ENCODE measurements at regions not wholly inside any gene's neighbourhood (a gene's known extent, or its start where the extent isn't known, plus 50 kb on each side); places are given as distances from the start of the nearest gene placed in this dataset.

- H3K36me3 ChIP-seq: no peaks in the 10 kb centered on the region
- ATAC-seq (no peak), DNase-seq (no peak)
- intact Hi-C loops (cut with DNase I): no loop called here
- no peak overlapping the region for H3K4me3 ChIP-seq
- no peaks in the 10 kb centered on the region for H3K4me1 ChIP-seq
- H3K27me3 ChIP-seq (ENCODE audit: low read depth): no peaks in the 10 kb centered on the region
- no peak for TF ChIP-seq CTCF (IDR thresholded peaks at IDR 0.05)
- H3K9me3 ChIP-seq: no peaks in the 10 kb centered on the region
- H3K27ac ChIP-seq: no peak overlapping the region
Measured at GRCh38 chr2:58770846-58771245, 529.7 kb upstream of the FANCL start.

GRCh38 chr2:58769864-58770234 is 528.7 kb upstream of the FANCL start:
- Histone ChIP-seq H3K36me3 (no peaks in the 10 kb centered on the region), H3K9me3 (no peaks in the 10 kb centered on the region), H3K4me1 (no peaks in the 10 kb centered on the region), H3K27me3 (ENCODE audit: low read depth) (no peaks in the 10 kb centered on the region), H3K27ac (no peak overlapping the region), H3K4me3 (no peak overlapping the region)
- DNase-seq (no peak), ATAC-seq (no peak)
- TF ChIP-seq CTCF (IDR thresholded peaks at IDR 0.05): no peak
- intact Hi-C loops (cut with DNase I): no loop called here

GRCh38 chr2:58769111-58769863 is 528.2 kb upstream of the FANCL start:
- Histone ChIP-seq H3K4me3 (no peak overlapping the region), H3K9me3 (no peaks in the 10 kb centered on the region), H3K27ac (no peak overlapping the region), H3K27me3 (ENCODE audit: low read depth) (no peaks in the 10 kb centered on the region), H3K4me1 (no peaks in the 10 kb centered on the region), H3K36me3 (no peaks in the 10 kb centered on the region)
- intact Hi-C loops (cut with DNase I): no loop called here
- no peak for DNase-seq
- TF ChIP-seq CTCF (IDR thresholded peaks at IDR 0.05): no peak
- ATAC-seq: no peak

DNA sequence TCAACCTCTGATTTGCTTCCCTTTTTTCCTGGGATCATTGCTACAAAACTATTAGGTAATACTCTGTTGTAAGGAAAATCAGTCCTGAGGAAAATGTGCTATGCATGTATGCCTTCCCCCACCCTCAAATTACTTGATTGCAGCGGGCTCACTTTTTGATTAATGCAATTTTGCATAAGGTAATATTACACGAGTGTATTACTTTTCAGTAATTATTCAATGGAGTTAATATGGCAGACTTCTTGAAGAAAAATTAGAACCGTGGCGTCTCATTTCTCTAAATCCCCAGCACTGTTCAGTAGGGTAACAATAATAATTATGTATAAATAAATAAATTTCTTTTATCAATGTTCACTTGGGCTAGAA is 527.6 kb upstream of the FANCL start:
- H3K27ac ChIP-seq: no peak overlapping the region
- H3K9me3 ChIP-seq: no peaks in the 10 kb centered on the region
- H3K27me3 ChIP-seq (ENCODE audit: low read depth): no peaks in the 10 kb centered on the region
- no peak overlapping the region for H3K4me3 ChIP-seq
- intact Hi-C loops (cut with DNase I): no loop called here
- DNase-seq: no peak
- no peak for ATAC-seq
- H3K36me3 ChIP-seq: no peaks in the 10 kb centered on the region
- no peak for TF ChIP-seq CTCF (IDR thresholded peaks at IDR 0.05)
- no peaks in the 10 kb centered on the region for H3K4me1 ChIP-seq

DNA sequence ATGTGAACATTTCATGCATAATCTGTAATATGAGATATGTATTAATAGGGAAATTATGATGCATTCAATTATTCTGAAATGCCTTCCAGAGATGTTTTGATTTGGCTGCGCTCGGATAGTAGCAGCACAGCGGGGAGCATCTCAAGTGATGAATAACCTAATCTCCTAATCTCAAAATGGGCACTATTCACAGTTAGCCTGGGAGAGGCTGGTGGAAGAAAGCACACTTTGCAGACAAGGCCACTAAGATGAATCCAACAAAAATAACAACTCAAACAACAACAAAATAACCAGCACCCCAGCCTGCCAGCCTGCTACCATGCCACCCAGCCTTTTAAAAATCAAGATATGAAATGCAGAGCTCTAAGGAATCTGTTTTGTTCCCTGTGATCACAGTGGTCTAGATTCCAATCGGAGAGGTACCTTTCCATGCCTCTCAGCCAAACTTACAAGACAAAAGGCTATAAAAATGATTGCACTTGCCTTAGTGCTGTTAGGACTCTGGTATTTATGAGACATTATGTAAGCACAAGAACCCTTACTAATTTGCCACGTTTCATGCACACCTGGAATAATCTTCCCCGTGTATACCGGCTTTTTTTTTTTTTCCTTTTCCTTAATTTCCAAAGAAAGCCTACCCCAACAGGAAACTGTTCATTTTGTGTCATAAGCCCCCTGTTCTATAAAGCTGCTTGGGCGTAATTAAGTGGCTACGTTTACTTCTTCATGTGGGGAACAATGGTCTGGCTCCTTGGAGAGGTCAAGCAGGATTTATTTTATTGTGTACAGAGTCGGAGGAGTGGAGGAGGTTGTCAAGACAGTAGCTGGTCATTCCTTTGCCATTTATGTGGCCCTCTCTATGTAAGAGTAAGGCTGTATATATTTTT is 526.9 kb upstream of the FANCL start:
- ATAC-seq (no peak), DNase-seq (no peak)
- no peaks in the 10 kb centered on the region for H3K4me1 ChIP-seq
- H3K27me3 ChIP-seq (ENCODE audit: low read depth): no peaks in the 10 kb centered on the region
- H3K27ac ChIP-seq: no peak overlapping the region
- TF ChIP-seq CTCF (IDR thresholded peaks at IDR 0.05): no peak
- H3K9me3 ChIP-seq: no peaks in the 10 kb centered on the region
- intact Hi-C loops (cut with DNase I): no loop called here
- H3K4me3 ChIP-seq: no peak overlapping the region
- no peaks in the 10 kb centered on the region for H3K36me3 ChIP-seq
